Gastroesophageal sphincter (tissue), 3 donors: ENCODE measurements at regions not wholly inside any gene's neighbourhood (a gene's known extent, or its start where the extent isn't known, plus 50 kb on each side); places are given as distances from the start of the nearest gene placed in this dataset.

Source experiments
- CTCF ChIP-seq, 4 experiments: fragments of 200-600 bp in 2 of 4; fragments of 450-650 bp in 2 of 4; sonication (generic) in 1 of 4; IDR thresholded peaks; one replicate each; pipeline ENCODE4 v1.5.1; 2017 to 2019; ENCODE audit warnings: antibody characterized with exemption in 4 of 4, mild to moderate bottlenecking in 2 of 4, moderate library complexity in 2 of 4
- POLR2A ChIP-seq, 2 donors: fragments of 450-650 bp; IDR thresholded peaks; one replicate each; pipeline ENCODE4 v1.6.1; 2017; ENCODE audit warnings: antibody characterized with exemption in 2 of 2, mild to moderate bottlenecking in 2 of 2, moderate library complexity in 1 of 2

- TF ChIP-seq POLR2A (IDR thresholded peaks at IDR 0.05): no peak
- no peak for TF ChIP-seq CTCF (IDR thresholded peaks at IDR 0.05)
Measured at GRCh38 chr5:126351153-126351552, 72.1 kb upstream of the GRAMD2B start.
